Heart left ventricle (tissue), 13 donors: ENCODE measurements at regions not wholly inside any gene's neighbourhood (a gene's known extent, or its start where the extent isn't known, plus 50 kb on each side); places are given as distances from the start of the nearest gene placed in this dataset.

ENCODE experiments used
- CTCF ChIP-seq, 12 donors: fragments of 200-600 bp; sonication (generic) in 4 of 12; IDR thresholded peaks; one replicate each; pipeline versions ENCODE4 v1.5.0 to v1.8.0; 2018 to 2022; ENCODE audit warnings: antibody characterized with exemption in 12 of 12, mild to moderate bottlenecking in 5 of 12
- POLR2A ChIP-seq, 2 donors: fragments of 450-650 bp; IDR thresholded peaks; one replicate each; pipeline ENCODE4 v1.6.1; 2017; ENCODE audit warnings: antibody characterized with exemption in 2 of 2, mild to moderate bottlenecking in 2 of 2, moderate library complexity in 2 of 2
- donor health status: ischemic (EF 13 %, LVEDD 7.1; RV severe dilation, severe dysfunction).
- donor health status: DM: no; HTN: yes; CAD: no.
- donor health status: DM: no; HTN: no; CAD: no.
- donor health status: ischemic (EF 25% LVEDD 6.9; RV normal size, moderate dysfunction).
- donor health status: ischemic (EF 25% LVEDD 5.7; RV mildly dilated, moderate dysfunction).
- donor health status: ischemic (EF 35%, LVEDD 5.7; RV mildly dilated, moderate dysfunction).
- donor health status: nonischemic (EF 11% LVEDD 7.7; RV severe dilation, severe dysfunction).
- donor health status: DM: yes; HTN: yes; CAD: no.
- donor health status: PGD.
- donor health status: ischemic (EF 29% LVEDD 5.4; RV normal size, mild dysfunction).
- donor health status: nonischemic (EF 23%, LVEDD 6.1; RV moderate dilation, normal function).

GRCh38 chr16:47895146-47895545, 260.6 kb downstream of the ABCC12 start:
- TF ChIP-seq POLR2A (IDR thresholded peaks at IDR 0.05) (no peak), CTCF (IDR thresholded peaks at IDR 0.05) (no peak)
